ENCODE measurements at regions not wholly inside any gene's neighbourhood (a gene's known extent, or its start where the extent isn't known, plus 50 kb on each side); places are given as distances from the start of the nearest gene placed in this dataset.
"Not testable (repeated sequence)": the region's sequence is repeated elsewhere in the genome, so short reads cannot be mapped to it uniquely, and the experiment has no call there.

DNA sequence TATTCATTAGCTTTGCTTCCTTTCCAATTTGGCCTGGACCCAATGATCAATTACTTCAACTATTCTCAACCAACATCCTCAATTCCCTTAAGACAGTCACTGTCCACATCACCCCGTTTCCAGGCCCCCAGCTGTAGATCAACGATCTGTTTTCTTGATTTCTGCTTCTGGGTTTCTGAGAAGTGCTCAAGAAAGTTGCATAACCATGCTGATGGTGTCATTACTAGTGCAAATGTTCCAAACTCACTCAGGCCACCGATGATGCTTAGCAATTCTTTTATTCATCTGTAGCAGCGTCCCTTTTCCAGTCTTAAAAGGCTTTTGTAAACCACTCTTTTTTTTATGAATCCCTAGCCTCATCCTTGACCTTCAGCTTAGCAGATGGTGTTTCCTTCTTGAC lies 155.8 kb upstream of the PTGFR start:
- Histone ChIP-seq H3K9me3 (replicated peaks in 1 of 3) (no peaks in the 10 kb centered on the region), H3K27me3 (peaks cover 3% of the 10 kb centered on the region), H3K27ac (no peak overlapping the region), H3K4me1 (replicated peaks in 1 of 2) (peaks cover 0 to 5% of the 10 kb centered on the region in 2 donors), H3K36me3 (replicated peaks in 1 of 2) (no peaks in the 10 kb centered on the region), H3K4me3 (no peak overlapping the region)
- WGBS, 4 donors, result 53 to 66% (median 60%) methylated on average over 4 of the region's 4 CpGs
- no peak for DNase-seq
- TF ChIP-seq, protein P1, sequence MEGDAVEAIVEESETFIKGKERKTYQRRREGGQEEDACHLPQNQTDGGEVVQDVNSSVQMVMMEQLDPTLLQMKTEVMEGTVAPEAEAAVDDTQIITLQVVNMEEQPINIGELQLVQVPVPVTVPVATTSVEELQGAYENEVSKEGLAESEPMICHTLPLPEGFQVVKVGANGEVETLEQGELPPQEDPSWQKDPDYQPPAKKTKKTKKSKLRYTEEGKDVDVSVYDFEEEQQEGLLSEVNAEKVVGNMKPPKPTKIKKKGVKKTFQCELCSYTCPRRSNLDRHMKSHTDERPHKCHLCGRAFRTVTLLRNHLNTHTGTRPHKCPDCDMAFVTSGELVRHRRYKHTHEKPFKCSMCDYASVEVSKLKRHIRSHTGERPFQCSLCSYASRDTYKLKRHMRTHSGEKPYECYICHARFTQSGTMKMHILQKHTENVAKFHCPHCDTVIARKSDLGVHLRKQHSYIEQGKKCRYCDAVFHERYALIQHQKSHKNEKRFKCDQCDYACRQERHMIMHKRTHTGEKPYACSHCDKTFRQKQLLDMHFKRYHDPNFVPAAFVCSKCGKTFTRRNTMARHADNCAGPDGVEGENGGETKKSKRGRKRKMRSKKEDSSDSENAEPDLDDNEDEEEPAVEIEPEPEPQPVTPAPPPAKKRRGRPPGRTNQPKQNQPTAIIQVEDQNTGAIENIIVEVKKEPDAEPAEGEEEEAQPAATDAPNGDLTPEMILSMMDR (IDR thresholded peaks at IDR 0.05), result no peak
- TF ChIP-seq POLR2A (IDR thresholded peaks at IDR 0.05), result no peak
- intact Hi-C loops (cut with DNase I), result no loop called here

DNA sequence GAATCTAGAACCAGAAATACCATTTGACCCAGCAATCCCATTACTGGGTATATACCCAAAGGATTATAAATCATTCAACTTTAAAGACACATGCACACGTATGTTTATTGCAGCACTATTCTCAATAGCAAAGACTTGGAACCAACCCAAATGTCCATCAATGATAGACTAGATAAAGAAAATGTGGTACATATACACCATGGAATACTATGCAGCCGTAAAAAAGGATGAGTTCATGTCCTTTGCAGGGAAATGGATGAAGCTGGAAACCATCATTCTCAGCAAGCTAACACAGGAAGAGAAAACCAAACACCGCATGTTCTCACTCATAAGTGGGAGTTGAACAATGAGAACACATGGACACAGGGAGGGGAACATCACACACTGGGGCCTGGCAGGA lies 154.0 kb upstream of the PTGFR start:
- WGBS, 4 donors, result 82 to 91% (median 87%) methylated on average over 3 of the region's 3 CpGs
- H3K36me3 ChIP-seq (replicated peaks in 1 of 2); H3K27ac ChIP-seq; H3K4me1 ChIP-seq (replicated peaks in 1 of 2); H3K9me3 ChIP-seq (replicated peaks in 1 of 3); intact Hi-C loops (cut with DNase I); H3K4me3 ChIP-seq; H3K27me3 ChIP-seq; DNase-seq: not testable (repeated sequence)

DNA sequence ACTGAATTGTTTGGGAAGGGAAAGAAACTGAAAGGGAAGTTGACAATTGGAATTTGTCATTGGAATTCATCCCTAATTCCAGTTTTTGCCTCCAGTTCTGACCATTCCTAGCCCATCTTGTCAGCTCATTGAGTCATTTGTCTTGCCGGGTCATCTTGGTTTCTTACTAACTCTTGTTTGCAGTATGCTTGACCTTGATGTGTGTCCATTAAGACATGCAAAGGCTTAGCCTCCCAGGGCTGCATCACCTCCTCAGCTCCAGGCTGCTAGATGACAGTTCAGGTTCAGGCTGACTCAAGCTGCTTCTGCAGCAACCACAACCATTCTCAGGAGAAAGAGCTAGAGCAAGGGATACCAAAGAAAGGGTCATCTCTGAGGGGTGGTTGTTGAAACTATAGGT lies 151.3 kb upstream of the PTGFR start:
- intact Hi-C loops (cut with DNase I), result no loop called here
- WGBS, 4 donors, result 42 to 63% (median 46%) methylated on average over 1 of the region's 1 CpG
- DNase-seq, result peak in 4 of 7 donors; percentile 21 to 32 (median 27)

DNA sequence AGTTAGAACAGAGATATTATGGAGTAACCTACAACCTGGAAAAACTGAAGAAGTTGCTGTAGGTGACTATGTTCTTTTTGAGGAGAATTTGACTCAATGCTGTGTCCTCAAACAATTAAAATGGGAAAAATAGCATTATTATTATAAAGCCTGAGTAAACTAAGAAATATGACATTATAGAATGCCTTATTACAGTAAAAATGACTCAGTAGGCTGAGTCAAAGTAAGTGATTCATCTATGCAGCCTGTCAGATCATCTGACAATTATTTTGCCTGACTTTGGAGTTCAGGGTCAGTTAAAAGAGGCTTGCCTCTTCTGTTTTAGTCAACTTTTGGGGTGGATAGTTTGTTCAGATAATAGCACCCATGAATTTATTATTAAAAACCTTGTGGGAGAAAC lies 150.8 kb upstream of the PTGFR start:
- Histone ChIP-seq H3K27ac (peak overlapping the region in 3 of 5 donors; percentile 48 to 75 (median 67)), H3K27me3 (no peaks in the 10 kb centered on the region), H3K4me1 (replicated peaks in 1 of 2) (peaks cover 0 to 5% of the 10 kb centered on the region in 2 donors), H3K36me3 (replicated peaks in 1 of 2) (no peaks in the 10 kb centered on the region), H3K4me3 (no peak overlapping the region), H3K9me3 (replicated peaks in 1 of 3) (no peaks in the 10 kb centered on the region)
- TF ChIP-seq POLR2A (IDR thresholded peaks at IDR 0.05), result no peak
- TF ChIP-seq, protein P1 (IDR thresholded peaks at IDR 0.05), result no peak
- intact Hi-C loops (cut with DNase I), result no loop called here
- DNase-seq, result peak in 2 of 7 donors; percentile 7 to 16

More for the DNA sequence above, 151.3 kb upstream of the PTGFR start:
- no peaks in the 10 kb centered on the region for H3K9me3 ChIP-seq (replicated peaks in 1 of 3)
- TF ChIP-seq, protein P1 (IDR thresholded peaks at IDR 0.05), result no peak
- peak overlapping the region in 4 of 5 donors; percentile 23 to 67 (median 44) for H3K27ac ChIP-seq
- H3K4me1 ChIP-seq (replicated peaks in 1 of 2), result peaks cover 0 to 5% of the 10 kb centered on the region in 2 donors
- H3K4me3 ChIP-seq, result no peak overlapping the region
- no peaks in the 10 kb centered on the region for H3K36me3 ChIP-seq (replicated peaks in 1 of 2)
- H3K27me3 ChIP-seq, result no peaks in the 10 kb centered on the region

DNA sequence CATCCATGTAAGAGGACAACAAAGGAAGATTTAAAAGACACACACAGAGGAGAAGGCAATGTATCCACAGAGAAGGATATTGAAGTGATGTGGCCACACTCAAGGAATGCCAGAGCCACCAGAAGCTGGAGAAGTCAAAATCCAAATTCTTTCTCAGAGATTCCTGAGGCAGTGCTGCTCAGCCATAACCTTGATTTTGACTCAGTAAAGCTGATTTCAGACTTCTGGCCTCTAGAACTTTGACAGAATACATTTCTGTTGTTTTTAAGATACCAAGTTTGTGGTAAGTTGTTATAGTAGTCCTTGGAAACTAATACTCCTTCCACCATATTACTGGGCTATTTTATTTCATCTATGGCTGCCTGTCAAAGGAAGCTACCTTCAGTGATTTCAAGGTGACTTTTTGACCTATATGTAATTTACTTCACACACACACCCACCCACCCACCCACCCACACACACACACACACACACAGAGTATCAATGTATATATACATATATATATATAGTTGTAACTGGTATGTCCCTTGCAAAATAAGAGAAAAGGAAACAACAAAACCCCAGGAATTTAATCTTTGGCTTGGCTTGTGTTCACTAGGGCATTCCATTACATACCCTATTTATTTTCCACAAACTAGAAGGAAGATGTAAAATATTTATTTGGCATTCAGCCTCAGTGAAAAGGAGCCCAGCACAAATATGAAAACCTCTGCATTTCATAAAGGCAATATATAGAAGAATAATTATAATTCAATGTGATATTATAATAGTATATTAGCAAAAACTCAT lies 142.1 kb upstream of the PTGFR start:
- no peak overlapping the region for H3K27ac ChIP-seq
- no peak overlapping the region for H3K4me3 ChIP-seq
- no peaks in the 10 kb centered on the region for H3K27me3 ChIP-seq
- DNase-seq, result no peak
- no peaks in the 10 kb centered on the region for H3K36me3 ChIP-seq (replicated peaks in 1 of 2)
- no peaks in the 10 kb centered on the region for H3K4me1 ChIP-seq (replicated peaks in 1 of 2)
- TF ChIP-seq POLR2A (IDR thresholded peaks at IDR 0.05), result no peak
- TF ChIP-seq, protein P1 (IDR thresholded peaks at IDR 0.05), result no peak
- no peaks in the 10 kb centered on the region for H3K9me3 ChIP-seq (replicated peaks in 1 of 3)
- intact Hi-C loops (cut with DNase I), result no loop called here

Measured in adrenal gland (tissue), 9 donors.